AG10803 (cell line): ENCODE measurements at regions not wholly inside any gene's neighbourhood (a gene's known extent, or its start where the extent isn't known, plus 50 kb on each side); places are given as distances from the start of the nearest gene placed in this dataset.
"Not testable (repeated sequence)": the region's sequence is repeated elsewhere in the genome, so short reads cannot be mapped to it uniquely, and the experiment has no call there.

ENCODE experiments used
- DNase-seq: peaks from one replicate; pipeline ENCODE4 v3.0.0; 2010; ENCODE audit warnings: low read depth
- H3K4me3 ChIP-seq: 2 replicates; pipeline ENCODE4 v1.5.1; 2011; ENCODE audit warnings: mild to moderate bottlenecking, low read length, control low read depth
- CTCF ChIP-seq: conservative IDR thresholded peaks from 2 replicates; pipeline ENCODE4 v1.5.1; 2011; ENCODE audit warnings: mild to moderate bottlenecking, low read length, control low read depth, inconsistent platforms

- DNase-seq: no peak
- no peak overlapping the region for H3K4me3 ChIP-seq
- TF ChIP-seq CTCF: no peak
Measured at GRCh38 chr6:167686204-167686893, 140.4 kb upstream of the AFDN start.

- H3K4me3 ChIP-seq: no peak overlapping the region
- no peak for TF ChIP-seq CTCF
- DNase-seq: no peak
Measured at GRCh38 chr6:167687116-167687725, 139.5 kb upstream of the AFDN start.

GRCh38 chr6:167688123-167688522, 138.6 kb upstream of the AFDN start:
- no peak for TF ChIP-seq CTCF
- no peak for DNase-seq
- H3K4me3 ChIP-seq: no peak overlapping the region

GRCh38 chr6:167689278-167689677, 137.4 kb upstream of the AFDN start:
- H3K4me3 ChIP-seq: no peak overlapping the region
- no peak for DNase-seq
- TF ChIP-seq CTCF: no peak

GRCh38 chr6:167689751-167690150, 137.0 kb upstream of the AFDN start:
- DNase-seq: no peak
- no peak overlapping the region for H3K4me3 ChIP-seq
- no peak for TF ChIP-seq CTCF

- not testable (repeated sequence) for DNase-seq, H3K4me3 ChIP-seq
Measured at GRCh38 chr6:167690167-167690922, 136.4 kb upstream of the AFDN start.

GRCh38 chr6:167690931-167691330, 135.8 kb upstream of the AFDN start:
- no peak overlapping the region for H3K4me3 ChIP-seq
- DNase-seq: no peak
- TF ChIP-seq CTCF: no peak
